GM12874 (cell line): ENCODE measurements at regions not wholly inside any gene's neighbourhood (a gene's known extent, or its start where the extent isn't known, plus 50 kb on each side); places are given as distances from the start of the nearest gene placed in this dataset.

Source experiments
- CTCF ChIP-seq: IDR thresholded peaks from 2 replicates; pipeline ENCODE4 v1.5.1; 2011; ENCODE audit warnings: low read depth, mild to moderate bottlenecking, control low read depth, low read length, moderate library complexity; ENCODE audit not compliant: insufficient read depth

DNA sequence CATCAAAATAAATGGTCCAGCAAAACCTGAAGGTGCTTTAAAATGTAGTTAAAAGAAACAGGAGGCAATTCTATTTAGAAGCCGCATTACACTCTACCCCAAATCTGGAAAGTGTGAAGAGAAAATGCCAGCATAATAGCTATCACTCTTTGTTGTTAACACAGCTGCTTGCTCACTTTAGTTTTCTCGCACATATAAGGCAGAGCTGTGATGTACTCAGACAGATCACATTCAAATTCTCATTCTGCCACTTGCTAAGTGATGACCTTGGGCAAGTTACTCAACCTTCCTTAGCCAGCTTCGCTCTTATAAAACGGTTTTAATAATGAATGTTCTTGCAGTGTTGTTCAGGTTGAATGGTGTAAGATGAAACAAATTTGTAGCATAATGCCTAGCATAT lies 56.0 kb upstream of the MGAT4C start:
- TF ChIP-seq CTCF = no peak
